SK-N-SH (cell line): ENCODE measurements at regions not wholly inside any gene's neighbourhood (a gene's known extent, or its start where the extent isn't known, plus 50 kb on each side); places are given as distances from the start of the nearest gene placed in this dataset.

Experiments used
- CTCF ChIA-PET: fragments of 300-600, 350-600 bp; formaldehyde crosslinking; extraction: SDS; loops from one replicate; lab custom pipeline; 2021; lab: Yijun Ruan, JAX
- POLR2A ChIA-PET: fragments of 350-600 bp; sonication (Branson Sonifier 250); formaldehyde crosslinking; extraction: SDS; loops from one replicate; lab custom pipeline; 2020; ENCODE audit warnings: antibody characterized with exemption, inconsistent platforms; lab: Yijun Ruan, JAX
- DNase-seq: peaks from one replicate; pipeline ENCODE4 v3.0.0; 2012
- H2AFZ ChIP-seq: fragments of 200-600 bp; sonication (generic); 2 replicates; pipeline ENCODE4 v1.8.1; 2016; ENCODE audit warnings: antibody characterized with exemption, mild to moderate bottlenecking, low read depth
- H3F3A ChIP-seq: fragments of 200-600 bp; sonication (generic); replicated peaks from 2 replicates; pipeline ENCODE3; 2016; ENCODE audit warnings: antibody characterized with exemption, mild to moderate bottlenecking; ENCODE audit not compliant: insufficient read depth
- H3K27ac ChIP-seq, 2 experiments: fragments of 200-500 bp in 1 of 2; fragments of 200-600 bp in 1 of 2; sonication (Bioruptor generic) in 1 of 2; sonication (generic), shearing (Covaris generic) in 1 of 2; 2 replicates each; pipeline versions ENCODE4 v1.5.1 to v1.6.1; 2014 to 2016; ENCODE audit warnings: low read depth in 2 of 2, inconsistent platforms in 1 of 2, low read length in 1 of 2, mild to moderate bottlenecking in 1 of 2, mixed read lengths in 1 of 2
- H3K27me3 ChIP-seq: fragments of 200-600 bp; sonication (generic), shearing (Covaris generic); 2 replicates; pipeline ENCODE4 v1.6.1; 2016; ENCODE audit warnings: mixed run types; ENCODE audit not compliant: insufficient read depth
- H3K36me3 ChIP-seq, 2 experiments: fragments of 200-500 bp in 1 of 2; fragments of 200-600 bp in 1 of 2; sonication (Bioruptor generic) in 1 of 2; sonication (generic) in 1 of 2; replicated peaks in 1 of 2; 2 replicates each; pipeline versions ENCODE3 to v1.5.1; 2014 to 2016; ENCODE audit warnings: low read length in 1 of 2, mild to moderate bottlenecking in 1 of 2; ENCODE audit not compliant: insufficient read depth in 2 of 2, control insufficient read depth in 1 of 2
- H3K4me1 ChIP-seq, 2 experiments: fragments of 200-500 bp in 1 of 2; fragments of 200-600 bp in 1 of 2; sonication (Bioruptor generic) in 1 of 2; sonication (generic), shearing (Covaris generic) in 1 of 2; 2 replicates each; pipeline versions ENCODE4 v1.5.1 to v1.6.1; 2014 to 2016; ENCODE audit warnings: low read depth in 1 of 2, low read length in 1 of 2, mixed run types in 1 of 2; ENCODE audit not compliant: insufficient read depth in 2 of 2, control insufficient read depth in 1 of 2
- H3K4me2 ChIP-seq: fragments of 200-600 bp; sonication (generic), shearing (Covaris generic); 2 replicates; pipeline ENCODE4 v1.6.1; 2017; ENCODE audit warnings: mixed run types
- H3K4me3 ChIP-seq, 2 experiments: fragments of 200-500 bp in 1 of 2; fragments of 200-600 bp in 1 of 2; sonication (Bioruptor generic) in 1 of 2; sonication (generic), shearing (Covaris generic) in 1 of 2; 2 replicates each; pipeline versions ENCODE4 v1.5.1 to v1.8.1; 2014 to 2016; ENCODE audit warnings: low read depth in 2 of 2, inconsistent platforms in 1 of 2, low read length in 1 of 2, mild to moderate bottlenecking in 1 of 2, mixed read lengths in 1 of 2, moderate library complexity in 1 of 2
- H3K79me2 ChIP-seq: fragments of 200-600 bp; sonication (generic); 2 replicates; pipeline ENCODE4 v1.8.1; 2017; ENCODE audit warnings: mild to moderate bottlenecking; ENCODE audit not compliant: insufficient read depth
- H3K9ac ChIP-seq: fragments of 200-600 bp; sonication (generic); 2 replicates; pipeline ENCODE4 v1.6.1; 2017; ENCODE audit warnings: mixed run types
- H3K9me2 ChIP-seq: fragments of 200-600 bp; sonication (generic); 2 replicates; pipeline ENCODE4 v1.6.1; 2017; ENCODE audit warnings: mixed run types
- H3K9me3 ChIP-seq: fragments of 200-600 bp; sonication (generic); 2 replicates; pipeline ENCODE4 v1.6.1; 2017; ENCODE audit warnings: mixed run types, mild to moderate bottlenecking, moderate library complexity
- H4K20me1 ChIP-seq: fragments of 200-600 bp; sonication (generic); 2 replicates; pipeline ENCODE4 v1.6.1; 2017; ENCODE audit warnings: mild to moderate bottlenecking, mixed run types; ENCODE audit not compliant: insufficient read depth
- CTCF ChIP-seq: fragments of 200-600 bp; sonication (generic); IDR thresholded peaks from 2 replicates; pipeline ENCODE4 v1.6.1; 2017; ENCODE audit warnings: antibody characterized with exemption, mild to moderate bottlenecking, moderate library complexity
- ELF1 ChIP-seq: IDR thresholded peaks from 2 replicates; pipeline ENCODE4 v1.4.0; 2012
- GABPA ChIP-seq: IDR thresholded peaks from 2 replicates; pipeline ENCODE4 v1.4.0; 2012; ENCODE audit warnings: low read depth, mild to moderate bottlenecking
- GATA2 ChIP-seq: sonication (generic); formaldehyde crosslinking; IDR thresholded peaks from 2 replicates; pipeline ENCODE4 v1.5.0; 2020; ENCODE audit warnings: mild to moderate bottlenecking, missing genetic modification reagents
- IRF3 ChIP-seq: fragments of 150-350 bp; IDR thresholded peaks from 2 replicates; pipeline ENCODE4 v1.6.1; 2016; ENCODE audit warnings: mild to moderate bottlenecking, low read depth, low read length
- JUND ChIP-seq: IDR thresholded peaks from 2 replicates; pipeline ENCODE4 v1.4.0; 2012
- MAX ChIP-seq: IDR thresholded peaks from 2 replicates; pipeline ENCODE4 v1.4.0; 2012; ENCODE audit warnings: low read depth
- MEF2A ChIP-seq: IDR thresholded peaks from 2 replicates; pipeline ENCODE4 v1.4.0; 2012; ENCODE audit warnings: low read depth, borderline replicate concordance
- MXI1 ChIP-seq: IDR thresholded peaks from 2 replicates; pipeline ENCODE4 v1.6.1; 2012; ENCODE audit warnings: mild to moderate bottlenecking, low read depth, low read length, improper control_type of control experiment
- NRF1 ChIP-seq: IDR thresholded peaks from 2 replicates; pipeline ENCODE4 v1.6.1; 2012; ENCODE audit warnings: low read depth, mild to moderate bottlenecking, low read length
- POLR2AphosphoS5 ChIP-seq: IDR thresholded peaks from 2 replicates; pipeline ENCODE4 v1.6.1; 2012; ENCODE audit warnings: low read depth, low read length
- RAD21 ChIP-seq: IDR thresholded peaks from 2 replicates; pipeline ENCODE4 v1.6.1; 2012; ENCODE audit warnings: mild to moderate bottlenecking, low read length
- RCOR1 ChIP-seq: fragments of 150-350 bp; IDR thresholded peaks from 2 replicates; pipeline ENCODE4 v1.6.1; 2017; ENCODE audit warnings: antibody characterized with exemption, low read length
- REST ChIP-seq: IDR thresholded peaks from 2 replicates; pipeline ENCODE4 v1.6.1; 2012; ENCODE audit warnings: mild to moderate bottlenecking, low read depth, low read length, moderate library complexity
- RXRA ChIP-seq: IDR thresholded peaks from 2 replicates; pipeline ENCODE4 v1.4.0; 2012; ENCODE audit warnings: low read depth, mild to moderate bottlenecking, borderline replicate concordance
- SIN3A ChIP-seq: IDR thresholded peaks from 2 replicates; pipeline ENCODE4 v1.6.1; 2012; ENCODE audit warnings: low read depth, mild to moderate bottlenecking, low read length, moderate library complexity, borderline replicate concordance
- TEAD4 ChIP-seq: IDR thresholded peaks from 2 replicates; pipeline ENCODE4 v1.4.0; 2012; ENCODE audit warnings: mild to moderate bottlenecking, borderline replicate concordance; ENCODE audit not compliant: insufficient read depth
- YY1 ChIP-seq: IDR thresholded peaks from 2 replicates; pipeline ENCODE4 v1.4.0; 2012; ENCODE audit warnings: low read depth, mild to moderate bottlenecking
- ZBTB33 ChIP-seq: IDR thresholded peaks from 2 replicates; pipeline ENCODE4 v1.4.0; 2012; ENCODE audit warnings: low read depth, borderline replicate concordance
- WGBS: methylation state at CpG from one replicate; pipeline ENCODE4 v1.1.6; 2017; ENCODE audit warnings: low lambda C conversion rate; 5-methylcytosine and 5-hydroxymethylcytosine counted together

GRCh38 chr15:29349196-29349595, 79.6 kb upstream of the NSMCE3 start:
- Histone ChIP-seq H2AFZ (no peak overlapping the region), H3K27me3 (no peaks in the 10 kb centered on the region), H3K79me2 (no peaks in the 10 kb centered on the region), H3K4me2 (no peak overlapping the region), H4K20me1 (no peaks in the 10 kb centered on the region), H3K36me3 (no peaks in the 10 kb centered on the region), H3K9me3 (no peaks in the 10 kb centered on the region), H3K9me2 (no peaks in the 10 kb centered on the region), H3K4me3 (no peak overlapping the region), H3K27ac (no peak overlapping the region), H3F3A (no peaks in the 10 kb centered on the region), H3K4me1 (peaks cover 0 to 8% of the 10 kb centered on the region in 2 experiments; a peak in 1 of 4 replicates), H3K9ac (no peak overlapping the region)
- DNase-seq: no peak
- POLR2A ChIA-PET: no interaction called here
- CTCF ChIA-PET: no interaction called here
- TF ChIP-seq RAD21 (no peak), REST (no peak), YY1 (no peak), SIN3A (no peak), MXI1 (no peak), ZBTB33 (no peak), POLR2AphosphoS5 (no peak), JUND (no peak), IRF3 (no peak), GABPA (no peak), GATA2 (CRISPR knock-in tag) (no peak), MEF2A (no peak), NRF1 (no peak), CTCF (no peak), RCOR1 (no peak), TEAD4 (no peak), ELF1 (no peak), RXRA (no peak), MAX (no peak)
- TF ChIP-seq, all 33 proteins: peak for 0
- WGBS: 92% methylated on average over 2 of the region's 2 CpGs
